ENCODE measurements at regions not wholly inside any gene's neighbourhood (a gene's known extent, or its start where the extent isn't known, plus 50 kb on each side); places are given as distances from the start of the nearest gene placed in this dataset.

DNA sequence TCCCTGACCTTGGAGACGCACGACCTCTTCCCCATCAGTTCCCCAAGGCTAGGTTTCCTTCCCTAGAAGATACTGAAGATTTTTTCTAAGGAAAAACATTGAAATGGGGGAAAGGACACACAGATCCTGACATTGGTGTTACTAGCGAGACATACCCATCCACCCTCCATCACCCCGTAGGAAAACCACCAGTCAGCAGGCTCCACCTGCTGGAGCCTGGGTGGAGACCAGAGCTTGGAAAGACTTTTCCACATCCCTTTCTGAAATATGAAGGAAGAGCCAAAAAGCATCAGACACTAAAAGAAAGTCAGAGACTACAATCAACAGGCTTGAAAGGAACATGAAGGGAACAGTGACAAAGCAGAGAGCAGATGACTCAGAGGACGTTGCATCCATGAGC is 638.0 kb downstream of the IRX1 start:
- Mint-ChIP-seq H3K27me3 (no peaks in the 10 kb centered on the region), H3K4me3 (no peak overlapping the region), H3K36me3 (no peaks in the 10 kb centered on the region), H3K9me3 (peaks cover 26% of the 10 kb centered on the region), H3K27ac (no peak overlapping the region), H3K4me1 (no peaks in the 10 kb centered on the region)
- CTCF ChIA-PET: no interaction called here
- DNase-seq: no peak

DNA sequence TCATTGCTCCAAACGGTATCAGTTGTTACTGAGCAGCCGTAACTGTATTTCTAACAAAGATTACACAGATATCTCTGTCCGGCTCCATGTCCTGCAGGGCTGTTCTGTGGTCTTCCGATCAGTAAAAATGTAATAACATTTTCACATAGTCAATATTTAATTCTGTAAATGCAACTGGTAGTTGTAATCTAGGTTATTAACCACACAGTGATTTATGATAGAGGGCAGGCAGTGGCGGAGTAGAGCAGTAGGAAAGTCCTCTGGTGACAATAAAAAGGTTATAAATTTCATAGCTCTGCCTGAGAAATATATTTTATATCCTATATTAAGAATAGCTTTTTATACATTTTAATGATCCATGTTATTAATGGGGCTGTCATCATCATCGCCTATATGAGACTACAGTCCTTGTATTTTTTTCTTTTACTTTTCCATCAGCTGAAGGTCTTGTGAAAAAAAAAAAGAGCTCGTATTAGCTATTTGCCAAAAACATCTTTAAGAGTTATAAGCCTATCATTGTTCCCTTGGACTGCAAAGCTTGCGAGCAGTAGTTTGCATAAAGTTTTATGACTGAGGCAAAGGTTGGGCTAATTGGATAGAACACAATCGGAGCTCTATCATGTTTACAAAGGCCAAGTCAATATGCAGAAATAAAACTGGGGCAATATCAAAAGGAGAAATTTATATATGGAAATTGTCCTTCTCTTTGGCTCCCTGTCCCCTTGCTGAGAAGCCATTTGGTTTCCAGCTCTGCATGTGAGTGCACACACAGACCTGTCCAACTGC is 648.0 kb downstream of the IRX1 start:
- CTCF ChIA-PET: no interaction called here

DNA sequence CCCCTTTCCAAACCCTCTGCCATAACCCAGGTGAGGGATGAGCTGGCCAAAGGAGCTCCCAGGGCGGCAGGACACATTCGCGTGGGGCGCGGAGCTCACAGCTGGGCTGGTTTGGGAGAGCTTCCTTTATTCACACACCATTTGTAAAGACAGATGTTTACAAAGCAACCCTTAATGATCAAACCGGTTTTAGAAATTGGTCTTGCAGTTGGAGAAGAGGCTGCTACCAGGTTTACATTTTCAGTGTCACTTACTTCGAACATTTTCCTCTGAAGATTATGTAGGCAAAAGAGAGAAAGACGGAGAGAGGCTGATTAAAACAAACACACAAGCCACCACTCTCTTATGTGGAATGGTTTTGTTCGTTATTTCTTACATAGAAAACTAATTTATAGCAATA is 648.7 kb downstream of the IRX1 start:
- Mint-ChIP-seq H3K4me3 (no peak overlapping the region), H3K36me3 (no peaks in the 10 kb centered on the region), H3K4me1 (no peaks in the 10 kb centered on the region), H3K9me3 (peaks cover 6% of the 10 kb centered on the region), H3K27me3 (no peaks in the 10 kb centered on the region), H3K27ac (no peak overlapping the region)
- CTCF ChIA-PET: no interaction called here
- no peak for DNase-seq

More for the DNA sequence above, 648.0 kb downstream of the IRX1 start:
- no peak for DNase-seq
- Mint-ChIP-seq H3K4me3 (no peak overlapping the region), H3K9me3 (peaks cover 6% of the 10 kb centered on the region), H3K27ac (no peak overlapping the region), H3K27me3 (no peaks in the 10 kb centered on the region), H3K4me1 (no peaks in the 10 kb centered on the region), H3K36me3 (no peaks in the 10 kb centered on the region)

DNA sequence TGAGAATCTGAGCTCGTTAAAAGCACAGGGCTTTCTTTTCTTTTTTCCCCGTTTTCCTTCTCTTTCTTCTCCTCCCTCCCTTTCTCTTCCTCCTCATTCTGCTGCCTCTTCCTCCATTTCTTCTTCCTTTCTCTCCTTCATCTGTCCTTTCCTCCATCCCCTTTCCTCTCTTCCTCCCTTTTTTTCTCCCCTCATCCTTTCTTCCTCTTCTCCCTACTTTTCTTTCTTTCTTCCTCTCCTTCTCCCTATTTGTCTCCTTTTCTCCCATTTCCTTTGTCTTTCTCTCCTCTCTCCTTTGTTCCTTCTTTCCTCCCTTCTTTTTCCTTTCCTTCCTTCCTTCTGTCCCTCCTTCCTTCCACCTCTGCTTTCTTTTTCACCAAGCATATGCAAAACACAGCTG is 649.4 kb downstream of the IRX1 start:
- H3K4me1 Mint-ChIP-seq: no peaks in the 10 kb centered on the region
- DNase-seq: no peak
- CTCF ChIA-PET: no interaction called here
- H3K36me3 Mint-ChIP-seq: no peaks in the 10 kb centered on the region
- H3K9me3 Mint-ChIP-seq: peaks cover 4% of the 10 kb centered on the region
- no peaks in the 10 kb centered on the region for H3K27me3 Mint-ChIP-seq
- H3K4me3 Mint-ChIP-seq: no peak overlapping the region
- no peak overlapping the region for H3K27ac Mint-ChIP-seq

DNA sequence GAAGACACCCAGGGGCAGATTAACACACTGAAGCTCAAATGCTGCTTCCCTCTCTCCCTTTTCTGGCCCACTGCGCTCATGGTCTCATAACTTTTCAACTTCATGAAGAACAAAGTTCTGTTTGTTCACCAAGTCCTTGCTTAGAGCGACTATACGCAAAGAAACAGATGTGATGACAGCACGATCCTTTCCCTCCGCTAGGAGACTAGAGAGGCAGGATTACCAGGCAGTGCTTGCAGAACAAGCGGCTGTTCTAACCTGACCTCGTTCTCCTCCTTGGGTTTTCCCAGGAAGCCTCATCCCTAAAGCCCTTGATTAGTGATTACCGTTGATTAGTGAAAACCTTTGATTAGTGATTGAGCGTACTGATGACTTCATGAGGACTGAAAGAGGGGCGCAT is 649.9 kb downstream of the IRX1 start:
- CTCF ChIA-PET: no interaction called here
- H3K9me3 Mint-ChIP-seq: no peaks in the 10 kb centered on the region
- no peak overlapping the region for H3K4me3 Mint-ChIP-seq
- no peak overlapping the region for H3K27ac Mint-ChIP-seq
- no peaks in the 10 kb centered on the region for H3K4me1 Mint-ChIP-seq
- no peak for DNase-seq
- no peaks in the 10 kb centered on the region for H3K36me3 Mint-ChIP-seq
- H3K27me3 Mint-ChIP-seq: no peaks in the 10 kb centered on the region

DNA sequence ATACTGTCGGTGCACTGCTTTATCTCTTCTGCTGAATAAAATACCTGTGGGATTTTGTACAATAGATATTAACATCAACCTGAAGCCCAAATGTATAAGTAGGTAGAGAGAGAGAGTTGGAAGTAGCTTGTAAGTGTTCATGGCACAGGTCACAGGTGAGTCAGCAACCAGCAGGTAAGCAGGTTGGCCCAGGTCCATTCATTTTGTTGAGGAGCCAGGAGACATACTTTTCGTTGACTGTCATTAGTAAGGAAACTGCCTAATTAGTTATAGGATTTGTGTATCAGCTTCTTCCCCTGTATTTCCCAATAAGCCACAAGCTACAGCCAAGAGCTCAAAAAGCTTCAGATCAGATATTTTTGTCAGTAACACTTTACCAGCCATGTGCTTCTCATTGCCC is 650.8 kb downstream of the IRX1 start:
- Mint-ChIP-seq H3K4me1 (no peaks in the 10 kb centered on the region), H3K27me3 (no peaks in the 10 kb centered on the region), H3K27ac (no peak overlapping the region), H3K4me3 (no peak overlapping the region), H3K9me3 (peaks cover under 1% of the 10 kb centered on the region), H3K36me3 (no peaks in the 10 kb centered on the region)
- DNase-seq: no peak
- CTCF ChIA-PET: no interaction called here

DNA sequence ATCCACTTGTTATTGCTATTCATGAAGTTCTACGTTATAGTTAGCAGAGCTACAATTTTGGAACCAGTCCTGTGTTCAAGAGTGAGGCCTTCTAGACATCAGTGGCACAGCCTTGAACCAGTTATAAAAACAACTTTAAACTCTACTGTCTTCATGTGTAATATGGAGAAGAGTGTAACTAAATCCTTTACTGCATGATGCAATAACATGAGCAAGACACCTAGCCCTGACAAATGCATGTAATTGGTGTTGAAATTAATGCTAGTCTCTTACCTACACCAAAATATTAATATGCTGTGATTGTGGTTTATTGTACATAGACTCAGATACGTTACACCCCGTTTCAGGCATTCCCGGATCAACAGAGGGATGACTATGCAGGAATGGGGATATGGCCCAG is 654.6 kb downstream of the IRX1 start:
- Mint-ChIP-seq H3K4me3 (no peak overlapping the region), H3K9me3 (peaks cover 11% of the 10 kb centered on the region), H3K36me3 (no peaks in the 10 kb centered on the region), H3K4me1 (no peaks in the 10 kb centered on the region), H3K27me3 (no peaks in the 10 kb centered on the region), H3K27ac (no peak overlapping the region)
- CTCF ChIA-PET: no interaction called here
- no peak for DNase-seq

DNA sequence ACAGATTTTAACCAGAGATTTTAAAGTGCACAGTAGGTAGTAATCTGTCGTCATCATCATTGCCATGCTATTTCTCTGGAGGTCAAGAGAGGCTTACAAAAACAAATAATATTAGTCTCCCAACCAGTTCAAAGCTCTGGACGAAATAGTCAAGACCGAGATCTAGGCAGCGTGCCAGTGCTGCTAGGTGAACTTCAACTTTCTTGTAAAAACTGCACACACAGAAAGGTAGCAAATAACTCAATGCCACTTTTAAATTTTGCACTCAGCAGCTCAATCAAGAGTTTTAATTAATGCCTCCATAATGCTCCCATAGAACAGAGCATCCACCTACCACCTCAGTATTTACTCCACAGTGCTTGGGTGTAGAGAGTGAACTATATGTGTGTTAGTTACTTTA is 656.8 kb downstream of the IRX1 start:
- Mint-ChIP-seq H3K36me3 (no peaks in the 10 kb centered on the region), H3K27ac (no peak overlapping the region), H3K27me3 (no peaks in the 10 kb centered on the region), H3K9me3 (peaks cover 11% of the 10 kb centered on the region), H3K4me1 (no peaks in the 10 kb centered on the region), H3K4me3 (no peak overlapping the region)
- no peak for DNase-seq
- CTCF ChIA-PET: no interaction called here

DNA sequence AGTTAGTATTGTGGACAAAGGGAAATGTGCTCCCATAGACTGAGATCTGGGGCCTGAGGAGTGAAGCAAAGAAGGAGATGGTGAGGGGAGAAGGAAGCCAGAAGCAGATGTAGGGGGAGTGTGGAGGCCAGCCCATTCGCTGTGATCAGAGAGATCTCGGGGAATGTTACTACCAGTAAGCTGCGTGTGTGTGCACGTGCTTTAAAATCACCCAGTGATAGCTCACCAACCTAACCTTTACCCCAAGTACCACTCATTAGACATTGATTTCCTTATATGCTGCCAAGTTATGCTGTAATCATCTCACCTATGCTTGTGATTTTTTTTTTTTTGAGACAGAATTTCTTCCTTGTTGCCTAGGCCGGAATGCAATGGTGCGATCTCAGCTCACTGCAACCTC is 659.1 kb downstream of the IRX1 start:
- Mint-ChIP-seq H3K4me3 (no peak overlapping the region), H3K36me3 (no peaks in the 10 kb centered on the region), H3K27me3 (no peaks in the 10 kb centered on the region), H3K9me3 (peaks cover 11% of the 10 kb centered on the region), H3K27ac (no peak overlapping the region), H3K4me1 (no peaks in the 10 kb centered on the region)
- DNase-seq: no peak
- CTCF ChIA-PET: no interaction called here

DNA sequence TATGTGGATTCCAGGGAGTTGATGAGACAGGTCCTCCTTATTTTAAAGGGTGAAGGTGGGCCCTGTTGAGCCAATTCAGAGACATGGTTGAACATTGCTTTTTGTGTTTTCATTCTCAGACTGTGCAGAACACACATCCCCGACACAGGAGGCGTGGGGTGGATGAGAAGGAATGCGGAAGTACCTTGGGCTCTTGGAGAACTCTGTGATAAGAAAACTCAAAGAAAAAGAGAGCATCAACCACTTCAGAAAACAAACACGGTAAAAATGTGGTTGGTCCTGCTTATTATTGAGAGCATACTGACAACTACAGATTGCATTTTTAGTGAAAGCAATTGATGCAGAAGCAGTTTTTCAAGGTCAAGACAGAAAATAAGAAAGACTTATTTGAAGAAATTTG is 659.8 kb downstream of the IRX1 start:
- Mint-ChIP-seq H3K4me3 (no peak overlapping the region), H3K36me3 (no peaks in the 10 kb centered on the region), H3K9me3 (peaks cover 11% of the 10 kb centered on the region), H3K27me3 (no peaks in the 10 kb centered on the region), H3K4me1 (no peaks in the 10 kb centered on the region), H3K27ac (no peak overlapping the region)
- CTCF ChIA-PET: no interaction called here
- DNase-seq: no peak

DNA sequence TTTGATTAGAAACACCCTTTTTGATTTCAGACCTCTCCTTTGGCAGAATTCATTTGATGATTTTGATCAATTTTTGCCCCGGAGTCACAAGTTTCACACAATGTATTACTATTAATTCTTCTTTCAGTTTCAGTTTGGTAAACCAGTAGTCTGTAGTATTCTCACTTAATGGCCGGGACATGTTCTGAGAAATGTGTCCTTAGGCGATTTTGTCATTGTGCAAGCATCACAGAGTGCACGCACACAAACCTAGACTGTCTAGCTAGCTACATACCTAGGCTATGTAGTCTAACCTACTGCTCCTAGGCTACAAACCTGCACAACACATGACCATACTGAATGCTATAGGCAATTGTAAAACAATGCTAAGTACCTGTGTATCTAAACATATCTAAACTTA is 662.5 kb downstream of the IRX1 start:
- H3K36me3 Mint-ChIP-seq: no peaks in the 10 kb centered on the region
- H3K4me3 Mint-ChIP-seq: no peak overlapping the region
- H3K9me3 Mint-ChIP-seq: peaks cover 9% of the 10 kb centered on the region
- DNase-seq: no peak
- no peaks in the 10 kb centered on the region for H3K27me3 Mint-ChIP-seq
- no peaks in the 10 kb centered on the region for H3K4me1 Mint-ChIP-seq
- no peak overlapping the region for H3K27ac Mint-ChIP-seq
- CTCF ChIA-PET: no interaction called here

DNA sequence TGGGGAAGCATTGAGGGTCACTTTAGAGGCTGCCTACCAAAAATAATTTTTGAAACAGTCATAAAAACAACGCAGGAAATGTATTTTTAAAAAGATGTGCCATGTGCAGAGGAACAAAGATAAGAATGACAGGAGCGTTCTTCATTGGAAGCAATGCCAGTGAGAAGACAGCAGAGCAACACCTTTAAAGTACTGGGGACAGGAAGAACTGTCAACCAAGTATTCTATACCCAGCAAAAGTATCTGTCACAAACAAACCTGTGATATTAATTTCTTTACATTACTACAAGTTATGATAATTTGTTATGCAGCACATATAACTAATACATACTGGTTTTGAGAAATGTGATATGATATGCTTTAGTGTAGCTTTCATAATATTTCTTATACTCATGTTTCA is 675.6 kb downstream of the IRX1 start:
- Mint-ChIP-seq H3K27ac (no peak overlapping the region), H3K27me3 (no peaks in the 10 kb centered on the region), H3K36me3 (no peaks in the 10 kb centered on the region), H3K4me3 (no peak overlapping the region), H3K9me3 (peaks cover 26% of the 10 kb centered on the region), H3K4me1 (no peaks in the 10 kb centered on the region)
- no peak for DNase-seq
- CTCF ChIA-PET: no interaction called here

DNA sequence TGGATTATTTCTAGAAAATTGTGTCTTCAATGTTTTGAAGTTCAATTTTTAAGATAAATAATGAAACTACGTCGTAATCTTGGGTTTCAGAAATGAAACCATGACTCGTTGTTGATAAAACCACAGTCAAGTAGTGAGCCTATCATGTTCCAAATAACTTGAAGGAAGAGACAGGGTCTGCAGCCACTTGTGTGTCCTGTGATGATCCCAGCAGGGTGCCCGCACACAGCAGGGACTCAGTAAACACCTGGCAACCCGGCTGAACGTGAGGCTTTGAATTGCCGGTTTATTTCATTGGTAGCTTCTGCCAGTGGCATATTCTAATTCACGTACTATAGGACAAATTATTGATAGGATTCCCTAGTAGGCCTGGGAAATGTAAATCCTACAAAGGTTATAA is 679.6 kb downstream of the IRX1 start:
- CTCF ChIA-PET: no interaction called here
- no peak for DNase-seq
- Mint-ChIP-seq H3K27me3 (no peaks in the 10 kb centered on the region), H3K27ac (no peak overlapping the region), H3K4me3 (no peak overlapping the region), H3K4me1 (no peaks in the 10 kb centered on the region), H3K36me3 (no peaks in the 10 kb centered on the region), H3K9me3 (peaks cover 17% of the 10 kb centered on the region)

DNA sequence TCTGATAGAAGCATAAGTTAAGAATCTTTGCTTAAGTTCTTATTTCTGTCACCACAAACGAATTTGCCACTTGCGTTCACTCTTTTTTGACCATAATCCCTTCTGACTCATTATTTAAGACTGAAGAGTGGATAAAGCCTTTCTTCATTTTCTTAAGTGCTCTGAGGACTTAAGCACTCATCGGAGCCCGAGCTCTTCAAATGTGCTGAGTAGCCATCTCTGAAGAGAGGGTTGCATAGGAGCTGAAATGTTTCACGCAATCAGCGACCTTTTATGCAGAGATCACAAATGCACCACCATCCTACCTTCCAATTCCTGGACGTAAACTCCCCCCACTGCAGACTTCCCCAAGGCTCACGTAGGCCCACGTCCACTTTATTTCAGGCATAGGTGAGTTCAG is 699.2 kb downstream of the IRX1 start:
- H3K9me3 Mint-ChIP-seq: no peaks in the 10 kb centered on the region
- H3K4me3 Mint-ChIP-seq: no peak overlapping the region
- DNase-seq: no peak
- H3K27ac Mint-ChIP-seq: no peak overlapping the region
- no peaks in the 10 kb centered on the region for H3K36me3 Mint-ChIP-seq
- H3K4me1 Mint-ChIP-seq: no peaks in the 10 kb centered on the region
- CTCF ChIA-PET: interaction anchor here (0.9 kb wide), 1 partner anchor 11 kb away, joined by 3 read pairs; no protein-coding TSS in a partner anchor
- no peaks in the 10 kb centered on the region for H3K27me3 Mint-ChIP-seq

DNA sequence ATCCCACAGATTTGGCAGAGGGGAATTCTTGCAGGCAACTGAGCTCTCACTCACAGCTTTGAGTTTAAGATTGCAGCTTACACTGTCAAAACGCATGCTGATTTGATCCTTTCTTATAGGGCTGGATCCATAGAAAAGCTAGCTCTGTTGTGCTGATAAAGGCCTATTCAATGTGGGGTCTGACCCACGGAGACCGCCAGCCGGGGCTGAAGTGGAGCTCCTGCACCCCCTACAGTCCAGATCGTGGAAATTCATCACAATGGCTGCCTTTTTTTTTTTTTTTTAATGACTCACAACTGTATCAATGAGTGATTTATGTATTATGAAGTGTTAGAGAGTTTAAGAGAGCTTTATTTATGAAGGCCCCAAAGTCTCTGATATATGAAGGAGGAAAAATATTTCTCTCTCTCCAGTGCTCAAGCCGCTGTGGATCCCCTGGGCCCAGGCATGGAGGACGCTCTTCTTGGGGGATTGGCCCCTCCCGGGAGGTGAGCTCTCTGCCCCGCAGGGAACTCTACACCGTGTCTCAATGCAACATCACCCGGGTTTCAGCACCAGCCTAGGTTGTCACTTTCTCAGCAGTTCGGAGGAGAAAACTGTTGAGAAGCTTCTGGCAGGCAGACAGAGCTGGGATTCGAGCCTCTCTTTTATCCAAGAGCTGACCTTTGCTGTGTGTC is 700.2 kb downstream of the IRX1 start:
- no peaks in the 10 kb centered on the region for H3K4me1 Mint-ChIP-seq
- no peak overlapping the region for H3K27ac Mint-ChIP-seq
- CTCF ChIA-PET: interaction anchor here (0.6 to 0.9 kb wide), 2 partner anchors 10 to 393 kb away, joined by 3 read pairs; no protein-coding TSS in a partner anchor
- no peak for DNase-seq
- H3K36me3 Mint-ChIP-seq: no peaks in the 10 kb centered on the region
- H3K27me3 Mint-ChIP-seq: no peaks in the 10 kb centered on the region
- no peaks in the 10 kb centered on the region for H3K9me3 Mint-ChIP-seq
- no peak overlapping the region for H3K4me3 Mint-ChIP-seq

Measured in activated naive CD4-positive, alpha-beta T cell treated with anti-CD3 and anti-CD28 coated beads, Interleukin-2, amount 10 ng/mL, durations not matched to agents 7 days and 5 days (primary cell).